RWPE2 (cell line): ENCODE measurements at regions not wholly inside any gene's neighbourhood (a gene's known extent, or its start where the extent isn't known, plus 50 kb on each side); places are given as distances from the start of the nearest gene placed in this dataset.

Experiments
- ATAC-seq: fragments of 200-7000 bp; cut with Tn5 transposase; 3 replicates; pipeline ENCODE4 v1.9.1; 2021; ENCODE audit warnings: low read depth
- DNase-seq: peaks from one replicate; pipeline ENCODE4 v3.0.0-alpha.2; 2020; ENCODE audit warnings: low spot score
- H3K27ac ChIP-seq: fragments of 450-650 bp; 2 replicates; pipeline ENCODE4 v1.5.1; 2017; ENCODE audit warnings: mild to moderate bottlenecking; ENCODE audit not compliant: poor library complexity, severe bottlenecking
- H3K27me3 ChIP-seq: fragments of 250-450 bp; sonication (Bioruptor Pico); 2 replicates; pipeline ENCODE4 v1.5.1; 2021; ENCODE audit warnings: mild to moderate bottlenecking, moderate library complexity; ENCODE audit not compliant: insufficient read depth, poor library complexity, severe bottlenecking
- H3K36me3 ChIP-seq: fragments of 250-450 bp; sonication (Bioruptor Pico); 2 replicates; pipeline ENCODE4 v1.5.1; 2020; ENCODE audit warnings: low read depth, mild to moderate bottlenecking, moderate library complexity
- H3K4me1 ChIP-seq: fragments of 250-450 bp; sonication (Bioruptor Pico); 2 replicates; pipeline ENCODE4 v1.5.1; 2021; ENCODE audit warnings: mild to moderate bottlenecking, moderate library complexity; ENCODE audit not compliant: insufficient read depth, poor library complexity, severe bottlenecking
- H3K4me3 ChIP-seq: fragments of 250-450 bp; sonication (Bioruptor Pico); 2 replicates; pipeline ENCODE4 v1.5.1; 2021; ENCODE audit warnings: mild to moderate bottlenecking, moderate library complexity; ENCODE audit not compliant: severe bottlenecking
- H3K9me3 ChIP-seq: fragments of 250-450 bp; sonication (Bioruptor Pico); 2 replicates; pipeline ENCODE4 v1.5.1; 2021; ENCODE audit warnings: mild to moderate bottlenecking, moderate library complexity; ENCODE audit not compliant: severe bottlenecking
- CTCF ChIP-seq: fragments of 450-650 bp; IDR thresholded peaks from one replicate; pipeline ENCODE4 v1.5.1; 2017; ENCODE audit warnings: mild to moderate bottlenecking, moderate library complexity; ENCODE audit not compliant: poor library complexity, severe bottlenecking

GRCh38 chr15:29420188-29420587, 150.6 kb upstream of the NSMCE3 start:
- H3K36me3 ChIP-seq, result no peaks in the 10 kb centered on the region
- no peak for ATAC-seq
- peaks cover 16% of the 10 kb centered on the region for H3K27me3 ChIP-seq

GRCh38 chr15:29418931-29419330, 149.3 kb upstream of the NSMCE3 start:
- H3K36me3 ChIP-seq, result no peaks in the 10 kb centered on the region
- no peak for TF ChIP-seq CTCF
- H3K4me3 ChIP-seq, result no peak overlapping the region
- DNase-seq (no peak), ATAC-seq (no peak)
- peaks cover 20% of the 10 kb centered on the region for H3K27me3 ChIP-seq
- no peak overlapping the region for H3K27ac ChIP-seq
- H3K4me1 ChIP-seq, result no peaks in the 10 kb centered on the region
- H3K9me3 ChIP-seq, result no peaks in the 10 kb centered on the region

More at GRCh38 chr15:29420188-29420587, 150.6 kb upstream of the NSMCE3 start:
- Histone ChIP-seq H3K4me3 (no peak overlapping the region), H3K9me3 (no peaks in the 10 kb centered on the region), H3K4me1 (no peaks in the 10 kb centered on the region), H3K27ac (no peak overlapping the region)
- no peak for TF ChIP-seq CTCF
- no peak for DNase-seq

- ATAC-seq (no peak), DNase-seq (no peak)
These were observed 148.6 kb upstream of the NSMCE3 start for GRCh38 chr15:29418178-29418577.

GRCh38 chr15:29411299-29411698, 141.7 kb upstream of the NSMCE3 start:
- Histone ChIP-seq H3K4me1 (no peaks in the 10 kb centered on the region), H3K9me3 (no peaks in the 10 kb centered on the region), H3K27ac (no peak overlapping the region), H3K4me3 (no peak overlapping the region), H3K27me3 (peaks cover 31% of the 10 kb centered on the region), H3K36me3 (no peaks in the 10 kb centered on the region)
- no peak for DNase-seq
- ATAC-seq, result no peak
- TF ChIP-seq CTCF, result no peak

More at GRCh38 chr15:29418178-29418577, 148.6 kb upstream of the NSMCE3 start:
- no peak for TF ChIP-seq CTCF
- no peak overlapping the region for H3K27ac ChIP-seq
- no peaks in the 10 kb centered on the region for H3K4me1 ChIP-seq
- no peak overlapping the region for H3K4me3 ChIP-seq
- no peaks in the 10 kb centered on the region for H3K9me3 ChIP-seq
- peaks cover 27% of the 10 kb centered on the region for H3K27me3 ChIP-seq
- H3K36me3 ChIP-seq, result no peaks in the 10 kb centered on the region

- peaks cover 27% of the 10 kb centered on the region for H3K27me3 ChIP-seq
- no peak for DNase-seq
These were observed 140.7 kb upstream of the NSMCE3 start for GRCh38 chr15:29410338-29410737.

More at GRCh38 chr15:29410338-29410737, 140.7 kb upstream of the NSMCE3 start:
- Histone ChIP-seq H3K36me3 (no peaks in the 10 kb centered on the region), H3K4me1 (no peaks in the 10 kb centered on the region), H3K4me3 (no peak overlapping the region), H3K27ac (no peak overlapping the region), H3K9me3 (no peaks in the 10 kb centered on the region)
- TF ChIP-seq CTCF, result no peak
- peak; percentile 35; the same call in 1 of the 3 replicates for ATAC-seq
